ENCODE measurements at regions not wholly inside any gene's neighbourhood (a gene's known extent, or its start where the extent isn't known, plus 50 kb on each side); places are given as distances from the start of the nearest gene placed in this dataset.
"Not testable (repeated sequence)": the region's sequence is repeated elsewhere in the genome, so short reads cannot be mapped to it uniquely, and the experiment has no call there.

DNA sequence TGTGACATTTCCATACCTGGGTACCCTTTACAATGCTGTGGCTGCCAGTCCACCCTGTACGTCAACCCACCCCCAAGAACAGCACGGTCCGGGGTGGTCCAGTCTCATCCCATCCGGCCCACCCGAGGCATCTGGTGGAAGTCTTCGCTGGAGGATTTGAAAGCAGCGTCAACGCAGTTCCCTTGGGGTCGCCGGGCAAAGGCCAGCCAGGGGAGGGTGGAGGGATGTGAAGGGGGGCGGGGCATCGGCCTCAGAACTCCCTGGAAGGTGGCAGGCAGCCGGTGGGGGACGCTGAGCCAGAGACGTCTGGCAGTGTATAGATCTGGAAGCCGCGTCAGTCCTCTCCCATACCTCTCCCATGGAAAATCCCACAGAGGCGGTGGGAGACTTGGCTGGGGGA lies 1944.0 kb upstream of the DEFB115 start:
- H3K4me3 ChIP-seq (ENCODE audit: low read depth, low read length): no peak overlapping the region
- TF ChIP-seq, protein P1, sequence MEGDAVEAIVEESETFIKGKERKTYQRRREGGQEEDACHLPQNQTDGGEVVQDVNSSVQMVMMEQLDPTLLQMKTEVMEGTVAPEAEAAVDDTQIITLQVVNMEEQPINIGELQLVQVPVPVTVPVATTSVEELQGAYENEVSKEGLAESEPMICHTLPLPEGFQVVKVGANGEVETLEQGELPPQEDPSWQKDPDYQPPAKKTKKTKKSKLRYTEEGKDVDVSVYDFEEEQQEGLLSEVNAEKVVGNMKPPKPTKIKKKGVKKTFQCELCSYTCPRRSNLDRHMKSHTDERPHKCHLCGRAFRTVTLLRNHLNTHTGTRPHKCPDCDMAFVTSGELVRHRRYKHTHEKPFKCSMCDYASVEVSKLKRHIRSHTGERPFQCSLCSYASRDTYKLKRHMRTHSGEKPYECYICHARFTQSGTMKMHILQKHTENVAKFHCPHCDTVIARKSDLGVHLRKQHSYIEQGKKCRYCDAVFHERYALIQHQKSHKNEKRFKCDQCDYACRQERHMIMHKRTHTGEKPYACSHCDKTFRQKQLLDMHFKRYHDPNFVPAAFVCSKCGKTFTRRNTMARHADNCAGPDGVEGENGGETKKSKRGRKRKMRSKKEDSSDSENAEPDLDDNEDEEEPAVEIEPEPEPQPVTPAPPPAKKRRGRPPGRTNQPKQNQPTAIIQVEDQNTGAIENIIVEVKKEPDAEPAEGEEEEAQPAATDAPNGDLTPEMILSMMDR (IDR thresholded peaks at IDR 0.05; ENCODE audit: insufficient read depth, low read depth, low read length, missing control alignments): no peak
- no peak for DNase-seq (ENCODE audit: low read depth)

DNA sequence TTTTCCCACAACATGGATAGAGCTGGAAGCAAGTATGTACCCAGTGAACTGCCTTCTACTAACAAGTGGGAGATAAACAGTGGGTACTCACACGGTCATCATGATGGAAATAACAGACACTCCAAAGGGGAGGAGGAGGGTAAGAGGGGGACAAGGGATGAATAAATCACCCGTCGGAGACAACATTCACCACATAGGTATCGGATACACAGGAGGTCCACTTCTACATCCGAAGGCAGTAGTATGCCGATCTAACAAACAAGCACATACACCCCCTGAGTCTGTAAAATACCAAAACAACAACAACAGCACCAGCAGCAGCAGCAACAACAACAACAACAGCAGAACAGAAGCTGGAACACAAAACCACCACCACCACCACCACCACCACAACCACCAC lies 1943.2 kb upstream of the DEFB115 start:
- no peak overlapping the region for H3K4me3 ChIP-seq (ENCODE audit: low read depth, low read length)

DNA sequence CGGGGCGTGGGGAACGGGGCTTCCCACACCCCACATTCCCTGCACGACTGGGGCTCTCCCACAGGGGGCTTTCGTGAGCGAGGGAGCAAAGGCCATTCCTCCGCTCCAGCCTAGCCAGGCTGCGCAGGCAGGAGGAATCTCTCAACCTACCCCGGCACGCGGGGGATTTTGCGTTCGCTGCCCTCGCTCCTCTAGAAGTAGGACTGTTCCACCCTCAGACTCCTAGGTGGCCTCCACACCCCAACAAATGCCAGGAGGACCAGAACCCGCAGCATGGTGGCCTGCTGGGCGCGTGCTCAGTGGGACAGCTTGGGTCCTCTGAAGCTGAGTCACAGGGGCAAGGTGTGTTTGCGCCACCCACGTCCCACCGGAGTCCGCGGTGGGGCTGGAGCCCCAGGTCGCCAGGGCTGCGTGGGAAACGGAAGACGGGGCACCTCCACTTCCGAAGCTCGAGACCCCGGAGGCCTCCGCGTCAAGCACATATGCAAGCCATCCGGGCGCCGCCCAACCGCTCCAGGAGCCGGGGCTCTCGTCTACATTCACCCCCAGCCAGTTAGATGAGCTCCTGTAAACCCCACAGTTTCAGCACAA lies 1938.5 kb upstream of the DEFB115 start:
- DNase-seq (ENCODE audit: low read depth): no peak
- no peak overlapping the region for H3K4me3 ChIP-seq (ENCODE audit: low read depth, low read length)
- TF ChIP-seq, protein P1 (IDR thresholded peaks at IDR 0.05; ENCODE audit: insufficient read depth, low read depth, low read length, missing control alignments): no peak

More for the DNA sequence above, 1943.2 kb upstream of the DEFB115 start:
- no peak for DNase-seq (ENCODE audit: low read depth)
- TF ChIP-seq, protein P1 (IDR thresholded peaks at IDR 0.05; ENCODE audit: insufficient read depth, low read depth, low read length, missing control alignments): no peak

DNA sequence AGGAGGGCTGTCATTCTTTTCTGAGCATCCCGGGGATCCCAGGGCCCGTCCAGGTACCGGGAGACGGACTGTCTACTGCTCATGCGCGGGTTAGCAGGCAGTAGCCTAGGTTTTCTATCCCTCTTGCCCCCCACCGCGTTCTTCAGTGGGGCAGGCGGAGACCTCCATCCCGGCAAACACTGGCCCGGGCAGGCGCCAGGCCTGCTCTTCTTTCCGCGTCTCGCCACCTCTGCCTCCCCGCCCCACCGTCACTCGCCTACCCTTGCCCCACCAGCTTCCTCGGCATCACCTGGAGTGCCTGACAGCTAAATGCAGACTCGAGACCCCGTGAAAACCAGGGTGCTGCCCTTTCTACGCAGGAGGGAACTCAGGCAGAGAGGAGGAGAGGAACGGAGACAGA lies 1937.7 kb upstream of the DEFB115 start:
- TF ChIP-seq, protein P1 (IDR thresholded peaks at IDR 0.05; ENCODE audit: insufficient read depth, low read depth, low read length, missing control alignments): no peak
- no peak for DNase-seq (ENCODE audit: low read depth)
- H3K4me3 ChIP-seq (ENCODE audit: low read depth, low read length): no peak overlapping the region

DNA sequence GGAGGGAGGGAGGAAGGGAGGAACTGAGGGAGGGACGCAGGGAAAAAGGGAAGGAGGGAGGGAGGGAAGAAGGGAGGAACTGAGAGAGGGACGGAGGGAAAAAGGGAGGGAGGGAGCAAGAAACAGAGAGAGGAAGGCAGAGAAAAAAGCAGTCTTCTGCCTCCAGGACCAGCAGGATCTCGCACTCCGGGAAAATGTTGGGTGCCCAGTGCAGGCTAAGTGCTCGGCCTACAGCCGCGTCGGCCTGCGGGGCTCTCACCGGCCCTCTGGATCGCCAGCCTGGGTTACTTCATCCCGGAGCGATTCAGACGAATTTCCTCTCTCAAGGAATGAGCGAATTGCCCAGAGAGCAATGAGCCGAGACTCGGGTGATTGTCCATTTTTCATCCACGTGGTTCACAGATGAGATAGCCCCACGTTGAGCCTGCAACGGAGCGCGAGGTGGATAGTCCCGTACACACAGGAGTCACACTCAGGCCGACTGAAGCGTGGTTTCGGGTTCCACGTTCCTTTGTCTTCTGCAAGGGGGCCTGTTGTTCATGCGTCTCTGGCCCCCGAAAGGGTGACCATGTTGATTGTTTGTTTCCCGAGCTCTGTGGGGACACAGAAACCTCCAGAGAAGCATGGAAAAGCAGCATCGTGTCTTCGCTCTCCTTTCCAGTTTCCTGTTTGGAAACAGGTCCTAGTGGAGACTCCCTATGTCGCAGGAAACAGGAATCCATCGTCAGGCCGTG lies 1937.1 kb upstream of the DEFB115 start:
- not testable (repeated sequence) for DNase-seq (ENCODE audit: low read depth)

DNA sequence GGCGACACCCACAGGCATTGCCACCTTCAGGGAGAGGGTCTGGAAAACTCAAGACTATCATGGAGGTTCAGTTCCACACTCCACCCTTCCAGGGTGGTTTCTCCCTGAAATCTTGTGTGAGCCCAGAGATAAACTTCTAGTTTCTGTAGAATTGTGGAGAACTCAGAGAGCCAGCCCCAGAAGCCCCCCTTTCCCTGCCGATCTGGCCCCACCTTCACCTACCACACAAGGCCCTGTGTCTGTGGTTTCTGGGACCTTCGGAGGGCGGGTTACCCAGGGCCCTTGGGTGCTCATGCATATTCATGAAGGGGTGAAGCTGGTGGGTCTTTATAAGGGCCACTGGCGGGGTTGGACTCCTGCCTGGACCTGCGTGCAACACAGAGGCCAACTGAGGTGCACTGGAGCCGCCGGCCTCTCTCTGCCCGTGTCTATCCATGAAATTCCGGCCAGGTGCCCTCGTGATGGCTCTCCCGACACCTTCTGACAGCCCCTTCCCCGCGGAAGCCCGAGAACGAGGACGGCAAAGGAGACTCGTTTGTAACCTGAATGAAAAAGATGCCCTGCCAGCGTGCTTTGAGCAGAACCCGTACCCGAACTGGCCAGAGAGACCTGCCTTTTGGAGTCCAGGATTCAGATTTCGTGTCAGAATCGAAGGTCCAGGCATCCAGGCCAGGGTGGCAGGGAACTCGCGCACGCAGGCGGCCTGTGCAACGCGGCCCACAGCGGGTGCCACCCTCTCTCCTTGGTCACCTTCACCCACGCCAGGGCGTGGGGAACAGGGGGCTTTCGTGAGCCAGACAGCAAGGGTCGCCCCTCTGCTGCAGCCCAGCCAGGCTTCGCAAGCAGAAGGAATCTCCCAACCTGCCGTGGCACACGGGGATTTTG lies 1933.6 kb upstream of the DEFB115 start:
- DNase-seq (ENCODE audit: low read depth); H3K4me3 ChIP-seq (ENCODE audit: low read depth, low read length): not testable (repeated sequence)

More for the DNA sequence above, 1937.1 kb upstream of the DEFB115 start:
- H3K4me3 ChIP-seq (ENCODE audit: low read depth, low read length): not testable (repeated sequence)

DNA sequence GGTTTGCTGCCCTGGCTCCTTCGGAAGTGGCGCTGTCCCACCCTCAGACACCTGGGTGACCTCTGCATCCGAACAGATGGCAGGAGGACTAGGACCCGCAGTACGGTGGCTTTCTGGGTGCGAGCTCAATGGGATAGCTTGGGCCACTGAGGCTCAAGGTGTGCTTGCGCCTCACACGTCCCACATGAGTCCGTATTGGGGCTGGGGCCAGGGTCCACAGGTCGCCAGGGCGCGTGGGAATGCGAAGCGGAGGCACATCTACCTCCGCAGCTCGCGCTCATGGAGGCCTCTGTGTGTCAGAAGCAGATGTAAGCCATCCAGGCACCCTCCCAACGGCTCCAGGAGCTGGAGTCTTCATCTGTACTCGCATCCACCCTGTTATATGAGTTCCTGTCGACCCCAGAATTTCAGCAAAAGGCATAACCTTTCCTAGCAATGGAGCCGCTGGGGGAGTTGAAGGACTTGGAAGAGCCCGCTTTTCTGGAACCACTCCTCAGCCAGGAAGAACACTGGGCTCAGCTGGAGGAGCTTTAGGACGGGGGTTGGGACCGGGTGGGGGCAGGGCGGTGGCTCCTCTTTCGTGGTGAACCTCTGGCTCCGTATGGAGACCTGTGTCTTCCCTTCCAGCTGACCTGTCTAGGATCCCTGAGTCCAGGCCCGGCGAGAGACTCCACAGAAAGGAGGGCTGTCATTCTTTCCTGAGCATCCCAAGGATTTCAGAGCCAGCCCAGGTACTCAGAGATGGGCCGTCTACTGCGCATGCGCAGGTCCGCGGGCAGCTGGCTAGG lies 1932.8 kb upstream of the DEFB115 start:
- not testable (repeated sequence) for H3K4me3 ChIP-seq (ENCODE audit: low read depth, low read length); DNase-seq (ENCODE audit: low read depth)

DNA sequence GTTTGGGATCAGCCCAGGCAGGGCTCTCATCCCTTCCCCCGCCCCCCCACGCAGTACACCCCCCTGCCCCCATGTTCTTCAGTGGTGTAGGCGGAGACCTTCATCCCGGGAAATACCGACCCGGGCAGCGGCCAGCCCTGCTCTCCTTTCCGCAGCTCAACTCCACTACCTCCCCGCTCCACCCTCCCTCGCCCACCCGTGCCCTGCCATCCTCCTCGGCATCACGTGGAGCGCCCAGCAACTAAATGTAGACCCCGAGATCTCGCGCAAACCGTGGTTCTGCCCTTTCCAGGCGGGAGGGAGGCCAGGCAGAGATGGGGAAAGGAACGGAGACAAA lies 1932.2 kb upstream of the DEFB115 start:
- DNase-seq (ENCODE audit: low read depth): no peak

DNA sequence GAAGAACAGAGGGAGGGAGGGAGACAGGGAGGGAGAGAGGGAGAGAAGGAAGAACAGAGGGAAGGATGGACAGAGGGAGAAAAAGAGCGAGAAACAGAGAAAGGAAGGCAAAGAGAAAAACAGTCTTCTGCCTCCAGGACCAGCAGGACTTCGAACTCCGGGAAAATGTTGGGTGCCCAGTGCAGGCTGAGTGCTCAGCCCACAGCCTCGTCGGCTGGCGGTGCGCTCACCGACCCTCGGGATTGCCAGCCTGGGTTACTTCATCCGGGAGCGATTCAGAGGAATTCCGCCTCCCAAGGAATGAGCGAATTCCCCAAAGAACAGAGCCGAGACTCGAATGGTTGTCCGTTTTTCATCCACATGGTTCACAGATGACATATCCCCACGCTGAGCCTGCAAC lies 1931.7 kb upstream of the DEFB115 start:
- not testable (repeated sequence) for DNase-seq (ENCODE audit: low read depth); H3K4me3 ChIP-seq (ENCODE audit: low read depth, low read length)

More for the DNA sequence above, 1932.2 kb upstream of the DEFB115 start:
- TF ChIP-seq, protein P1 (IDR thresholded peaks at IDR 0.05; ENCODE audit: insufficient read depth, low read depth, low read length, missing control alignments): no peak
- H3K4me3 ChIP-seq (ENCODE audit: low read depth, low read length): no peak overlapping the region

Data from GM12865 (cell line).